CD4-positive, alpha-beta T cell (primary cell): ENCODE measurements at regions not wholly inside any gene's neighbourhood (a gene's known extent, or its start where the extent isn't known, plus 50 kb on each side); places are given as distances from the start of the nearest gene placed in this dataset.

Experiments
- ATAC-seq: fragments of 200-7000 bp; cut with Tn5 transposase; one replicate; pipeline ENCODE4 v1.10.0; 2022; ENCODE audit warnings: mild to moderate bottlenecking; ENCODE audit not compliant: poor library complexity
- CTCF ChIA-PET: fragments of 350-600 bp; sonication (Branson Sonifier 250); formaldehyde crosslinking; loops from one replicate; lab custom pipeline; 2021; ENCODE audit warnings: antibody characterized with exemption, inconsistent platforms; lab: Charles Lee
- POLR2A ChIA-PET: fragments of 350-600 bp; sonication (Branson Sonifier 250); formaldehyde crosslinking; loops from one replicate; lab custom pipeline; 2021; ENCODE audit warnings: antibody characterized with exemption, inconsistent platforms; lab: Charles Lee
- DNase-seq, 14 experiments: peaks; one replicate each; pipeline ENCODE4 v3.0.0-alpha.2; 2013 to 2020; ENCODE audit warnings: mixed read lengths in 2 of 14
- H3K27ac ChIP-seq, 2 donors: one replicate each; pipeline versions ENCODE4 v1.5.1 to v1.7.0; 2013; ENCODE audit warnings: low read length in 2 of 2, low read depth in 1 of 2, mild to moderate bottlenecking in 1 of 2
- H3K27me3 ChIP-seq, 2 experiments: 1 replicate in 1 of 2; 2 replicates in 1 of 2; pipeline versions ENCODE4 v1.6.1 to v1.7.0; 2013; ENCODE audit warnings: low read length in 2 of 2, control low read depth in 1 of 2, mild to moderate bottlenecking in 1 of 2, moderate library complexity in 1 of 2; ENCODE audit not compliant: insufficient read depth in 2 of 2, control insufficient read depth in 1 of 2
- H3K36me3 ChIP-seq: one replicate; pipeline ENCODE4 v1.6.1; 2013; ENCODE audit warnings: low read length, control low read depth; ENCODE audit not compliant: insufficient read depth
- H3K4me1 ChIP-seq: one replicate; pipeline ENCODE4 v1.6.1; 2013; ENCODE audit warnings: low read length, control low read depth; ENCODE audit not compliant: insufficient read depth
- H3K4me3 ChIP-seq: one replicate; pipeline ENCODE4 v1.5.1; 2013; ENCODE audit warnings: mild to moderate bottlenecking, low read length, moderate library complexity
- H3K9me3 ChIP-seq, 2 experiments: 1 replicate in 1 of 2; 2 replicates in 1 of 2; pipeline versions ENCODE4 v1.6.1 to v1.7.0; 2013; ENCODE audit warnings: low read length in 2 of 2, mild to moderate bottlenecking in 2 of 2, control low read depth in 1 of 2, moderate library complexity in 1 of 2; ENCODE audit not compliant: control insufficient read depth in 1 of 2, insufficient read depth in 1 of 2
- H3K27ac Mint-ChIP-seq: one replicate; pipeline ENCODE4 v1.8.0; 2020; ENCODE audit warnings: mixed read lengths
- H3K27me3 Mint-ChIP-seq: one replicate; pipeline ENCODE4 v1.8.0; 2021; ENCODE audit warnings: mixed read lengths
- H3K36me3 Mint-ChIP-seq: one replicate; pipeline ENCODE4 v1.8.0; 2021; ENCODE audit warnings: low read depth, mixed read lengths
- H3K4me1 Mint-ChIP-seq: one replicate; pipeline ENCODE4 v1.8.0; 2021; ENCODE audit warnings: low read depth, mixed read lengths
- H3K4me3 Mint-ChIP-seq: one replicate; pipeline ENCODE4 v1.8.0; 2020; ENCODE audit warnings: mild to moderate bottlenecking, mixed read lengths
- H3K9me3 Mint-ChIP-seq: one replicate; pipeline ENCODE4 v1.8.0; 2020; ENCODE audit warnings: mixed read lengths
- CTCF ChIP-seq: fragments of 200-600 bp; IDR thresholded peaks from one replicate; pipeline ENCODE4 v1.8.0; 2022; ENCODE audit warnings: antibody characterized with exemption, mild to moderate bottlenecking
- intact Hi-C, 2 experiments: fragments of 100-400 bp; cut with DNase I in 1 of 2; cut with micrococcal nuclease in 1 of 2; formaldehyde crosslinking; loops; one replicate each; pipeline versions ENCODE4 v1.15.1 to v1.9.0; 2023 to 2025; cut with DNase I, micrococcal nuclease

GRCh38 chr12:115335048-115335447 is 651.1 kb upstream of the TBX3 start:
- H3K27ac ChIP-seq: no peak overlapping the region
- no peaks in the 10 kb centered on the region for H3K27me3 ChIP-seq
- no peak overlapping the region for H3K4me3 ChIP-seq
- Mint-ChIP-seq H3K9me3 (peaks cover 3% of the 10 kb centered on the region), H3K4me3 (no peak overlapping the region), H3K36me3 (no peaks in the 10 kb centered on the region), H3K27me3 (no peaks in the 10 kb centered on the region), H3K27ac (no peak overlapping the region), H3K4me1 (no peaks in the 10 kb centered on the region)
- ATAC-seq (no peak), DNase-seq (no peak)
- POLR2A ChIA-PET: no interaction called here
- CTCF ChIA-PET: no interaction called here
- intact Hi-C loops: no loop called here
- H3K9me3 ChIP-seq: peaks cover 0 to 3% of the 10 kb centered on the region in 2 experiments
- TF ChIP-seq CTCF: no peak
- no peaks in the 10 kb centered on the region for H3K36me3 ChIP-seq
- no peaks in the 10 kb centered on the region for H3K4me1 ChIP-seq

- no peaks in the 10 kb centered on the region for H3K4me1 ChIP-seq
- no peaks in the 10 kb centered on the region for H3K27me3 ChIP-seq
- no peaks in the 10 kb centered on the region for H3K27me3 Mint-ChIP-seq
- peaks cover 0 to 3% of the 10 kb centered on the region in 2 experiments for H3K9me3 ChIP-seq
- intact Hi-C loops: no loop called here
- H3K9me3 Mint-ChIP-seq: peaks cover 5% of the 10 kb centered on the region
- H3K4me1 Mint-ChIP-seq: no peaks in the 10 kb centered on the region
- ATAC-seq: no peak
- H3K27ac Mint-ChIP-seq: no peak overlapping the region
- H3K27ac ChIP-seq: no peak overlapping the region
- no peaks in the 10 kb centered on the region for H3K36me3 Mint-ChIP-seq
- H3K36me3 ChIP-seq: no peaks in the 10 kb centered on the region
- ChIA-PET POLR2A (no interaction called here), CTCF (no interaction called here)
- DNase-seq: no peak
- H3K4me3 ChIP-seq: no peak overlapping the region
- H3K4me3 Mint-ChIP-seq: no peak overlapping the region
- TF ChIP-seq CTCF: no peak
Observed at GRCh38 chr12:115332945-115333344, 649.0 kb upstream of the TBX3 start.

- Mint-ChIP-seq H3K4me1 (no peaks in the 10 kb centered on the region), H3K27ac (no peak overlapping the region), H3K36me3 (no peaks in the 10 kb centered on the region), H3K4me3 (no peak overlapping the region), H3K9me3 (peaks cover 7% of the 10 kb centered on the region), H3K27me3 (no peaks in the 10 kb centered on the region)
- intact Hi-C loops: no loop called here
- ChIA-PET CTCF (no interaction called here), POLR2A (no interaction called here)
- H3K9me3 ChIP-seq: peaks cover 0 to 5% of the 10 kb centered on the region in 2 experiments
- no peak overlapping the region for H3K4me3 ChIP-seq
- no peak for ATAC-seq
- no peaks in the 10 kb centered on the region for H3K36me3 ChIP-seq
- H3K27me3 ChIP-seq: no peaks in the 10 kb centered on the region
- no peaks in the 10 kb centered on the region for H3K4me1 ChIP-seq
- no peak for TF ChIP-seq CTCF
- H3K27ac ChIP-seq: no peak overlapping the region
- DNase-seq: no peak
Observed at GRCh38 chr12:115325858-115326257, 641.9 kb upstream of the TBX3 start.
